Stimulated activated naive B cell treated with anti-CD40 and anti-IgM and Interleukin-4, amounts not matched to agents 10 μg/mL and 1 μg/mL and 100 μg/mL, for 72 hours (primary cell): ENCODE measurements at regions not wholly inside any gene's neighbourhood (a gene's known extent, or its start where the extent isn't known, plus 50 kb on each side); places are given as distances from the start of the nearest gene placed in this dataset.
"Not testable (repeated sequence)": the region's sequence is repeated elsewhere in the genome, so short reads cannot be mapped to it uniquely, and the experiment has no call there.

Experiments
- ATAC-seq, 2 donors: fragments of 150-1000 bp; cut with Tn5 transposase; replicated peaks; 2 replicates each; pipeline ENCODE4 v1.10.0; 2021; ENCODE audit warnings: moderate library complexity in 1 of 2
- DNase-seq: peaks from one replicate; pipeline ENCODE4 v3.0.0; 2021
- H3K27ac Mint-ChIP-seq: one replicate; pipeline ENCODE4 v1.8.0; 2022; ENCODE audit warnings: mild to moderate bottlenecking, mixed read lengths
- H3K27me3 Mint-ChIP-seq, 2 donors: one replicate each; pipeline ENCODE4 v1.8.0; 2022; ENCODE audit warnings: mixed read lengths in 2 of 2
- H3K36me3 Mint-ChIP-seq, 2 donors: one replicate each; pipeline ENCODE4 v1.8.0; 2022; ENCODE audit warnings: mixed read lengths in 2 of 2, mild to moderate bottlenecking in 1 of 2
- H3K4me1 Mint-ChIP-seq, 2 donors: one replicate each; pipeline ENCODE4 v1.8.0; 2022; ENCODE audit warnings: mixed read lengths in 2 of 2, mild to moderate bottlenecking in 1 of 2
- H3K4me3 Mint-ChIP-seq, 2 donors: one replicate each; pipeline ENCODE4 v1.8.0; 2022; ENCODE audit warnings: mild to moderate bottlenecking in 2 of 2, mixed read lengths in 2 of 2, moderate library complexity in 1 of 2
- H3K9me3 Mint-ChIP-seq, 2 donors: one replicate each; pipeline ENCODE4 v1.8.0; 2022; ENCODE audit warnings: mixed read lengths in 2 of 2, mild to moderate bottlenecking in 1 of 2

DNA sequence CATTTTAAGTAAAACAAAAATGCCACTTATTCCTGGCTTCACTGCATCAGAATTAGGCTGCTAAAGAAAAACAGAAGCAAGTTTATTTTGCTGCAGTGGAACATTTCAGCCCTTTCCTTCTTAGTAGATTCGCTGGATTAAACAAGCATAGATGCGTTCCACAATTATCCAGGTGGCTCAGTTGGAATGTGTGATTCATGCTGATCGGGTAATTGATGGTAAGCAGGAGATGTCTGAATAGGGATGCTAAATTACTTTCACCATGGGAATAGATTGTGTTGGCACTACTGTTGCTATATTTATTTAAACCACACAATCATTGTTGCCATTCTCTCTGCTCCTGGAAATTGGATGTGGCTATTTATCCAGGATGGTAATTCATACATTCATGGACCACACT is 440.1 kb upstream of the DDI1 start:
- DNase-seq (no peak), ATAC-seq (no peak)
- Mint-ChIP-seq H3K27me3 (peaks cover 4 to 10% of the 10 kb centered on the region in 2 donors), H3K9me3 (peaks cover 0 to 2% of the 10 kb centered on the region in 2 donors), H3K4me3 (no peak overlapping the region), H3K36me3 (no peaks in the 10 kb centered on the region), H3K4me1 (no peaks in the 10 kb centered on the region), H3K27ac (no peak overlapping the region)

- Mint-ChIP-seq H3K4me1 (no peaks in the 10 kb centered on the region), H3K4me3 (no peak overlapping the region), H3K36me3 (no peaks in the 10 kb centered on the region), H3K27ac (no peak overlapping the region), H3K9me3 (no peaks in the 10 kb centered on the region), H3K27me3 (peaks cover 13 to 20% of the 10 kb centered on the region in 2 donors)
- peak; percentile 56 to 67 for ATAC-seq
- DNase-seq: peak; percentile 13
These were observed 435.1 kb upstream of the DDI1 start for GRCh38 chr11:103601225-103601846.

DNA sequence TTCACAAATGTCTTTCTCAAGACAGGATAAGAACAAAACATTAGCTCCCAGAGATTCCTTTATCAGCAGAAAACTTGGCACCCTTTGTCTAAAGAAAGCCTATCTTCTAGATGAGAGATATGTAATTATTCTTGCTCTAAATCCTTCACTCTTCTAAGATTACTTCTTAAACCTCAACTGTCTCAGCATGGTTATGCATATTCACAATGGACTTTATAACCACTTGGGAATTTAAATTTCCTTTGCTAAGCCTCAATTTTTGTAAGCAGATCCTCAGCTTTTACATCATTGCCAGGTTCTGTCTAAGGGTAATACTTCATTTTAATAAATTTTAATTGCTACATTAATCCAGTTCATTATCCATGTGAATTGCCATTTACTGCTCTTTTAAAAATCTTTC is 433.6 kb upstream of the DDI1 start:
- Mint-ChIP-seq H3K4me3 (no peak overlapping the region), H3K27ac (no peak overlapping the region), H3K27me3 (peaks cover 13 to 20% of the 10 kb centered on the region in 2 donors), H3K36me3 (no peaks in the 10 kb centered on the region), H3K9me3 (no peaks in the 10 kb centered on the region), H3K4me1 (no peaks in the 10 kb centered on the region)
- DNase-seq: no peak
- no peak for ATAC-seq

DNA sequence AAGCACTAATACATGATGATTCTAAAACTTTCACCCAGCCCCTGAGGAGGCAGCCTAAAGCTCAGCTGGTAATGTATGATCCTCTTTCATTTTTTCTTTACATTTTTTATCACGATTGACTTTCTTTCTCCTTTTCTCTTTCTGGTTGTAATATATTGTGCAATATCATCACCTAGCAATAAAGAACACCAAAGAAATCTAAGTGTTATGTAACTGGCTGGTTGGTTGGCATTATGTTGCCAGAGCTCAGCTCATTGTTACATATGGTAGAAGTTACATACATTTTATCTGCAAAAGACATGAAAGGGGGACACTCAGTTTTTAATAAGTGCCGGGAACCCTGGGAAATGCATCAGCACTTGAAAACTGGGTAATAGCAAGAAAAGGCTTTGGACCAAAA is 432.1 kb upstream of the DDI1 start:
- Mint-ChIP-seq H3K27ac (no peak overlapping the region), H3K4me1 (no peaks in the 10 kb centered on the region), H3K9me3 (no peaks in the 10 kb centered on the region), H3K27me3 (peaks cover 14 to 16% of the 10 kb centered on the region in 2 donors), H3K4me3 (no peak overlapping the region), H3K36me3 (no peaks in the 10 kb centered on the region)
- ATAC-seq: no peak
- no peak for DNase-seq

GRCh38 chr11:103608566-103608965 is 427.9 kb upstream of the DDI1 start:
- no peak for ATAC-seq
- no peak overlapping the region for H3K27ac Mint-ChIP-seq
- no peaks in the 10 kb centered on the region for H3K4me1 Mint-ChIP-seq
- peaks cover 16 to 27% of the 10 kb centered on the region in 2 donors for H3K27me3 Mint-ChIP-seq
- DNase-seq: no peak
- H3K9me3 Mint-ChIP-seq: peaks cover 0 to 3% of the 10 kb centered on the region in 2 donors
- H3K4me3 Mint-ChIP-seq: no peak overlapping the region
- no peaks in the 10 kb centered on the region for H3K36me3 Mint-ChIP-seq

- Mint-ChIP-seq H3K4me1 (no peaks in the 10 kb centered on the region), H3K36me3 (no peaks in the 10 kb centered on the region), H3K9me3 (peaks cover 0 to 4% of the 10 kb centered on the region in 2 donors), H3K27ac (no peak overlapping the region), H3K27me3 (peaks cover 22 to 35% of the 10 kb centered on the region in 2 donors), H3K4me3 (no peak overlapping the region)
- ATAC-seq (no peak), DNase-seq (no peak)
These were observed 427.0 kb upstream of the DDI1 start for GRCh38 chr11:103609117-103610066.

- H3K27ac Mint-ChIP-seq: no peak overlapping the region
- DNase-seq (no peak), ATAC-seq (no peak)
- no peak overlapping the region for H3K4me3 Mint-ChIP-seq
- peaks cover 0 to 4% of the 10 kb centered on the region in 2 donors for H3K9me3 Mint-ChIP-seq
- no peaks in the 10 kb centered on the region for H3K4me1 Mint-ChIP-seq
- no peaks in the 10 kb centered on the region for H3K36me3 Mint-ChIP-seq
- peaks cover 22 to 40% of the 10 kb centered on the region in 2 donors for H3K27me3 Mint-ChIP-seq
These were observed 426.0 kb upstream of the DDI1 start for GRCh38 chr11:103610435-103610834.

GRCh38 chr11:103611526-103612260 is 424.7 kb upstream of the DDI1 start:
- peaks cover 27 to 40% of the 10 kb centered on the region in 2 donors for H3K27me3 Mint-ChIP-seq
- not testable (repeated sequence) for DNase-seq

GRCh38 chr11:103612451-103612850 is 424.0 kb upstream of the DDI1 start:
- not testable (repeated sequence) for H3K27ac Mint-ChIP-seq, ATAC-seq, H3K4me3 Mint-ChIP-seq, H3K36me3 Mint-ChIP-seq, DNase-seq, H3K9me3 Mint-ChIP-seq, H3K4me1 Mint-ChIP-seq
- peaks cover 31 to 40% of the 10 kb centered on the region in 2 donors for H3K27me3 Mint-ChIP-seq

More at GRCh38 chr11:103611526-103612260, 424.7 kb upstream of the DDI1 start:
- H3K9me3 Mint-ChIP-seq, H3K4me3 Mint-ChIP-seq, H3K4me1 Mint-ChIP-seq, ATAC-seq, H3K36me3 Mint-ChIP-seq, H3K27ac Mint-ChIP-seq: not testable (repeated sequence)

- H3K9me3 Mint-ChIP-seq, H3K27ac Mint-ChIP-seq, DNase-seq, H3K4me3 Mint-ChIP-seq, H3K4me1 Mint-ChIP-seq, ATAC-seq, H3K36me3 Mint-ChIP-seq: not testable (repeated sequence)
- H3K27me3 Mint-ChIP-seq: peaks cover 25 to 27% of the 10 kb centered on the region in 2 donors
These were observed 419.9 kb upstream of the DDI1 start for GRCh38 chr11:103616586-103616985.

DNA sequence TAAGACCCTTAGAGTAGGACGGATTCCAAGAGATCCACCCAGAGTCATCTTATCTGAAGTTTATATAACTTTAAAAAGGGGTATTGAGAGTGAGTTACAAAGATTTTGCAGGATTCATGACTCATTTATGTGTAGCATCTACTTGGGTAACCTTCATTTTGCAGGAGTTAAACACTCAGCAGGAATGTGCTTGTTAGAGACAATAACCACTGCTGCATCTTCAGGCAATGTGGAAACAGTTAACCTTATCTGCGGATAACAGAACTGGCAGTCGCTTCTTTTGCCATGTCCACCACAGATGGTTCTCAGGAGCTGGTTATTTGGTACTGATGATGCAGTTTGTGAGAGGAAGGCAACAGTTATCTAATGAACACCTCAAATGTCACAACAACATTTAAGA is 417.9 kb upstream of the DDI1 start:
- Mint-ChIP-seq H3K36me3 (no peaks in the 10 kb centered on the region), H3K4me1 (no peaks in the 10 kb centered on the region), H3K27me3 (peaks cover 13 to 21% of the 10 kb centered on the region in 2 donors), H3K4me3 (no peak overlapping the region), H3K27ac (no peak overlapping the region), H3K9me3 (peaks cover 0 to under 1% of the 10 kb centered on the region in 2 donors)
- DNase-seq: no peak
- ATAC-seq: no peak

- ATAC-seq (peak in 1 of 2 donors; percentile 55), DNase-seq (no peak)
- no peaks in the 10 kb centered on the region for H3K36me3 Mint-ChIP-seq
- no peak overlapping the region for H3K27ac Mint-ChIP-seq
- peaks cover 3 to 14% of the 10 kb centered on the region in 2 donors for H3K27me3 Mint-ChIP-seq
- H3K4me1 Mint-ChIP-seq: no peaks in the 10 kb centered on the region
- no peak overlapping the region for H3K4me3 Mint-ChIP-seq
- H3K9me3 Mint-ChIP-seq: no peaks in the 10 kb centered on the region
These were observed 417.0 kb upstream of the DDI1 start for GRCh38 chr11:103619480-103619879.

DNA sequence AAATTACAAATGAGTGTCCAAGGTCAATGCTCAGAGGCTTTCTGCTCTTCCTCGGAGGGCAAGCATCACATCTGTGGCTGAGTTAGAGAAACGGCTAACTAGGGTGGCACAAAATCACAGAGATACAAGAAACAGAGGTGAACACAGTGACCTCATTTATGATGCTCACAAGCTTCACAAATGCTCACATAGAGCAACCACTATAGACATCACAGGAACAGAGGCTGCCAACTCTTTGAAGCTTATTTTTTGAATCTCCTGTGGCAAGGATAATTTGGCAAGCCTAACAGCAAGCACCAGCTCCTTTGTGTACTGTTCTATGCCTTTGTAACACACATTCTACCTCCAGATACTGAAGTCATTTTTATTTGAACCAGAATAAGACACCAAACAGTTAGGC is 416.5 kb upstream of the DDI1 start:
- no peak overlapping the region for H3K27ac Mint-ChIP-seq
- DNase-seq (no peak), ATAC-seq (no peak)
- H3K4me1 Mint-ChIP-seq: no peaks in the 10 kb centered on the region
- H3K9me3 Mint-ChIP-seq: no peaks in the 10 kb centered on the region
- H3K4me3 Mint-ChIP-seq: no peak overlapping the region
- H3K27me3 Mint-ChIP-seq: peaks cover 0 to 13% of the 10 kb centered on the region in 2 donors
- no peaks in the 10 kb centered on the region for H3K36me3 Mint-ChIP-seq

DNA sequence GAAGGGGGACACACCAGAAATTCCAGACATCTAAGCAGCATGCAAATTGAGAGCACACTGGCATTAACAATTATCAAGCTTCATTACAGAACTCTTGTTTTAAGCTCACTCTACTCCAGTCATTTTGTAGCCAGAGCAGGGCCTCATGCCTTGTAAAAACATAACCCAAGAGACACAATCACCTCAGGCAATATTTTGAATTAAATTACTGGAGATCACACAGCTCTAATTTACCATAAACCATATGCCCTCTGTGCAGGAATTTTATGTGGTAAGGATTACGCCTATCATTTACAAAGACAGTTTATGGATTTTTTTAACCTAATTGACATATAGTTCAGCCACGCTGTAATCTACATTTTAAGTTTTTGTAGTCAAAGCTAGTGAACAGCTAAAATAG is 414.1 kb upstream of the DDI1 start:
- H3K27ac Mint-ChIP-seq: no peak overlapping the region
- ATAC-seq: no peak
- no peaks in the 10 kb centered on the region for H3K36me3 Mint-ChIP-seq
- DNase-seq: no peak
- H3K4me1 Mint-ChIP-seq: peaks cover 0 to 2% of the 10 kb centered on the region in 2 donors
- H3K27me3 Mint-ChIP-seq: peaks cover 5 to 8% of the 10 kb centered on the region in 2 donors
- H3K4me3 Mint-ChIP-seq: no peak overlapping the region
- H3K9me3 Mint-ChIP-seq: no peaks in the 10 kb centered on the region
